ENCODE measurements at regions not wholly inside any gene's neighbourhood (a gene's known extent, or its start where the extent isn't known, plus 50 kb on each side); places are given as distances from the start of the nearest gene placed in this dataset.

DNA sequence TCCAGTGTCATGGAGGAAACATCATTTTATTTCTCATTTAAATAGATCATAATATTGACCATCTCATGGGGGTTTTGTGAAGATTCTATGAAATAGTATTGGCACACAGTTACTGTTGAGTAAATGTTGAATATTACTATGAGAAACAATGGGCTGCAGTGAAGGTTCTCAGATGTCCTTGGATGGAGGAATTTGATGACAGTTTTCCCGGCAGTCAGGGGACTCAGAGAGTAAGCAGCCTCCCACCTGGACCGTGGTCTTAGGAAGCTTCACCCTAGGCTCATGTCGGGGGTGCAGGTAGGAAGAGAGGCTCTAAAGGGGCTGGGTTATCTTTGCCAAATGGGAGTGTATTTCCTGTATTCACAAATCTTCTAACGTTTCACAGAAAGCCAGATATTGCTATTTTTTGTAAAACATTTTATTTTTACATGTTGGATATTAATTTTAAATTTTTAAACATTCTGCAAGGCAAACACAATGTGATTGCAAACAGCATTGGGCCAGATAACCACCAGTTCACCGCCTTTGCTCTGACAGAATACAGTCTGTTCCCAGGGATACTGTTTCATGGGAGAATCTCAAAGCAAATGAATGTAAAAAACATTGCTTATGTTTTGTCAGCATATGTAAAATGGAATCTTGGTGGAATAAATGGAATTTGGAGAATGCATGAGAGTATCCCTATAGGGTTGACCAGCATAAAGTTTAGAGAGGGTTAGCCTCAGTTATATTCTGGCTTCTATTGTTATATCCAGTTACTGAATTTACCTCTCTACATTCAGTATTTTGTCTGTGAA is 380.8 kb upstream of the TMEM132C start:
- no peaks in the 10 kb centered on the region for H3K27me3 ChIP-seq (ENCODE audit: insufficient read depth, poor library complexity, severe bottlenecking)
- DNase-seq (ENCODE audit: low spot score): no peak
- H3K36me3 ChIP-seq (ENCODE audit: low read depth): no peaks in the 10 kb centered on the region
- ATAC-seq (ENCODE audit: low read depth): no peak
- no peaks in the 10 kb centered on the region for H3K4me1 ChIP-seq (ENCODE audit: insufficient read depth, poor library complexity, severe bottlenecking)
- no peaks in the 10 kb centered on the region for H3K9me3 ChIP-seq (ENCODE audit: severe bottlenecking)
- TF ChIP-seq, protein P1, sequence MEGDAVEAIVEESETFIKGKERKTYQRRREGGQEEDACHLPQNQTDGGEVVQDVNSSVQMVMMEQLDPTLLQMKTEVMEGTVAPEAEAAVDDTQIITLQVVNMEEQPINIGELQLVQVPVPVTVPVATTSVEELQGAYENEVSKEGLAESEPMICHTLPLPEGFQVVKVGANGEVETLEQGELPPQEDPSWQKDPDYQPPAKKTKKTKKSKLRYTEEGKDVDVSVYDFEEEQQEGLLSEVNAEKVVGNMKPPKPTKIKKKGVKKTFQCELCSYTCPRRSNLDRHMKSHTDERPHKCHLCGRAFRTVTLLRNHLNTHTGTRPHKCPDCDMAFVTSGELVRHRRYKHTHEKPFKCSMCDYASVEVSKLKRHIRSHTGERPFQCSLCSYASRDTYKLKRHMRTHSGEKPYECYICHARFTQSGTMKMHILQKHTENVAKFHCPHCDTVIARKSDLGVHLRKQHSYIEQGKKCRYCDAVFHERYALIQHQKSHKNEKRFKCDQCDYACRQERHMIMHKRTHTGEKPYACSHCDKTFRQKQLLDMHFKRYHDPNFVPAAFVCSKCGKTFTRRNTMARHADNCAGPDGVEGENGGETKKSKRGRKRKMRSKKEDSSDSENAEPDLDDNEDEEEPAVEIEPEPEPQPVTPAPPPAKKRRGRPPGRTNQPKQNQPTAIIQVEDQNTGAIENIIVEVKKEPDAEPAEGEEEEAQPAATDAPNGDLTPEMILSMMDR (IDR thresholded peaks at IDR 0.05; ENCODE audit: poor library complexity, severe bottlenecking): no peak
- no peak overlapping the region for H3K4me3 ChIP-seq (ENCODE audit: severe bottlenecking)
- no peak overlapping the region for H3K27ac ChIP-seq (ENCODE audit: poor library complexity, severe bottlenecking)

DNA sequence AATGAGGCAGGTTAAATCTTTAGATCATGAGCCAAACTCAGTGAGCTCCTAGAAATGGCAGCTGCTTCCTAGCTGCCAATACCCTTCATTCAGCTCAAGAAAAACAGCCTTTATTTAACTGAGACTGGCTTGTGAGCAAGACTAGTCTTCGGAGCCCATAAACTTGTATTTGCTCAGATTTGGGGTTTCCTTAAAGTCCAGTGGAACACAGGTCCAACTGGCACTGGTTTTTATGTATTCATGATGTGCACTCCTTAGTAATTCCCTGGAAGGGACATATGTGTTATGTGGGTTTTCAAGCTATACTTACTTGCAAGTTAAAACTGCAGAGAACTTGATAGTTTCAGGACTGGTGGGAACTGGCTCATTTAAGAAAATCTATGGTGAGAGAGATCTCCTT is 380.1 kb upstream of the TMEM132C start:
- Histone ChIP-seq H3K4me1 (ENCODE audit: insufficient read depth, poor library complexity, severe bottlenecking) (no peaks in the 10 kb centered on the region), H3K27ac (ENCODE audit: poor library complexity, severe bottlenecking) (no peak overlapping the region), H3K9me3 (ENCODE audit: severe bottlenecking) (no peaks in the 10 kb centered on the region), H3K4me3 (ENCODE audit: severe bottlenecking) (no peak overlapping the region), H3K36me3 (ENCODE audit: low read depth) (no peaks in the 10 kb centered on the region), H3K27me3 (ENCODE audit: insufficient read depth, poor library complexity, severe bottlenecking) (no peaks in the 10 kb centered on the region)
- TF ChIP-seq, protein P1 (IDR thresholded peaks at IDR 0.05; ENCODE audit: poor library complexity, severe bottlenecking): no peak
- DNase-seq (ENCODE audit: low spot score): no peak
- ATAC-seq (ENCODE audit: low read depth): no peak

DNA sequence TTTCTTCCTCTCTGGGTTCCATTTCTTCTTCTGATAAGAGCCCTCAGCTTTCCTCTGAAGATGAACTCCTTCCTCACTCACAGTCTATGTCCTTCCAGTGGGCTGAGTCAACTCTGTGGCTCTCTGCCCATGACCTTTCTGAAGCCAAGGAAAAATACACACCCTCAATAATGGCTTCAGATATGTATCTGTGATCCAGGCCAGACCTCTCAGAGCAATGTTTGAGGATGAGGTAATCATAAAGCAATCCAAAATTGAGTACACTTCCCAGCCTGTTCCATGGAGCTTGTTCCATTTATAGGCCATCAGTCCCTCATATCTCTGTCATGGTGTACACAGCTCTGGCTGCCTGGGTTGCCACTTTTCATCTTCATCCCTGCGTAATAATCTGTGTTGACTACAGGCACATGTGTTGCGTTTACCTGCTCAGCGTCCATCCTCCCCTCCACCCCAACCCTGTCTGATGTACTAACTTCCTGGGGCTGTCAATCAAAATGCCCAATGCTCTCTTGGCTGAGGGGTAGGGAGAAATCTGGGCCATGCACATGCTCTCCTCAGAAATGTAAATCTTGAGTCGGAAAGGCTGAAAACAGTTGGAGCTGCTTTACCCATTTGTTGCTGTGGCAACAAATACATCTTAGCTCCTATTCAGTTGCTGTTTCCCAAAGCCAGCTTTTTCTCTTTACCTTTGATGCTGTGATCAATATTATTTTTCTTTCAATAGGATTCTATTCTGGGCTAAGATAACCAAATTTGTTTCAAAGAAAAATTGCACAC is 377.8 kb upstream of the TMEM132C start:
- Histone ChIP-seq H3K36me3 (ENCODE audit: low read depth) (no peaks in the 10 kb centered on the region), H3K4me1 (ENCODE audit: insufficient read depth, poor library complexity, severe bottlenecking) (no peaks in the 10 kb centered on the region), H3K27me3 (ENCODE audit: insufficient read depth, poor library complexity, severe bottlenecking) (no peaks in the 10 kb centered on the region), H3K4me3 (ENCODE audit: severe bottlenecking) (no peak overlapping the region), H3K9me3 (ENCODE audit: severe bottlenecking) (no peaks in the 10 kb centered on the region), H3K27ac (ENCODE audit: poor library complexity, severe bottlenecking) (no peak overlapping the region)
- ATAC-seq (ENCODE audit: low read depth) (no peak), DNase-seq (ENCODE audit: low spot score) (no peak)
- TF ChIP-seq, protein P1 (IDR thresholded peaks at IDR 0.05; ENCODE audit: poor library complexity, severe bottlenecking): no peak

DNA sequence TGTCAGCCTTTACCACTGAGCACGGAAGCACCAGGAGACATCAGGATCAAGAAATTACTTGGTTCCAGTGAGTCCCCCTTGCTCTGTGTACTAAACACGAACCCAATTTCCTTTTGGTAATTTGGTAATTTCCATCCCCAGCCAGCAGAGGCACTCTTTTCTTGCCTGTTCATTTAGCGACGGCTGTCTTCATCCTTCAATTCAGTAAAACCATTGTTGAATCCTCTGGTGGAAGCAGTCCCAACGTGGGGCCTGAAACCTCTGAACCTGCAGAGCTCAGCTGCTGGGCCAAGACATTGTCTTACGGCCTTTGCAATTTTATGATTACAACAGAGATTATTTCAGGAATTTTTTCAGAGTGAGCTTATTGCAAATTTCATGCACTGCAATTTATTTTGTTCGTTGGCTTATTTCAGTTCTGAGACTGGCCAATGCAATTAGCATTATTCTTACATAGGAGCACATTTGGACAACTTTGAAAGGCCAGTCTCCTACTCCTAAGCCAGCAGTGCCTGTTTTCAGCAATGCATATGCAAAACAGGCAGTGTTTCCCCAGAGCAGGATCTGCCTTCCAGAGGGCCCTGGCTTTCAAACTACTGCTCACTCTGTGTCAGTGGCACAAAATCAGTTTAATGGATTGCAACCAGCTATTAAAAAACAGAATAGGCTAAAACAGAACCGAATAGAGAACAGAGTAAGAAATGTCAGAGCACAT is 372.9 kb upstream of the TMEM132C start:
- ATAC-seq (ENCODE audit: low read depth) (no peak), DNase-seq (ENCODE audit: low spot score) (no peak)
- Histone ChIP-seq H3K27me3 (ENCODE audit: insufficient read depth, poor library complexity, severe bottlenecking) (no peaks in the 10 kb centered on the region), H3K4me3 (ENCODE audit: severe bottlenecking) (no peak overlapping the region), H3K27ac (ENCODE audit: poor library complexity, severe bottlenecking) (no peak overlapping the region), H3K4me1 (ENCODE audit: insufficient read depth, poor library complexity, severe bottlenecking) (no peaks in the 10 kb centered on the region), H3K9me3 (ENCODE audit: severe bottlenecking) (no peaks in the 10 kb centered on the region), H3K36me3 (ENCODE audit: low read depth) (no peaks in the 10 kb centered on the region)
- TF ChIP-seq, protein P1 (IDR thresholded peaks at IDR 0.05; ENCODE audit: poor library complexity, severe bottlenecking): peak; percentile 40
